Ascending aorta (tissue), 2 donors: ENCODE measurements at regions not wholly inside any gene's neighbourhood (a gene's known extent, or its start where the extent isn't known, plus 50 kb on each side); places are given as distances from the start of the nearest gene placed in this dataset.
"Not testable (repeated sequence)": the region's sequence is repeated elsewhere in the genome, so short reads cannot be mapped to it uniquely, and the experiment has no call there.

ENCODE experiments used
- DNase-seq, 2 donors: peaks; one replicate each; pipeline ENCODE4 v3.0.0-alpha.2; 2019; ENCODE audit warnings: low spot score in 2 of 2
- H3K27ac ChIP-seq, 2 donors: fragments of 200-600 bp; sonication (generic); one replicate each; pipeline ENCODE4 v1.5.1; 2016 to 2017; ENCODE audit warnings: mild to moderate bottlenecking in 1 of 2
- H3K27me3 ChIP-seq: fragments of 200-600 bp; sonication (generic); one replicate; pipeline ENCODE4 v1.5.1; 2017
- H3K36me3 ChIP-seq, 2 donors: fragments of 200-600 bp; sonication (generic); one replicate each; pipeline ENCODE4 v1.5.1; 2016
- H3K4me1 ChIP-seq, 2 donors: fragments of 200-600 bp; sonication (generic); one replicate each; pipeline ENCODE4 v1.5.1; 2016 to 2017; ENCODE audit warnings: mild to moderate bottlenecking in 1 of 2
- H3K4me3 ChIP-seq, 2 donors: fragments of 200-600 bp; sonication (generic); one replicate each; pipeline ENCODE4 v1.5.1; 2016 to 2017; ENCODE audit warnings: mild to moderate bottlenecking in 1 of 2
- H3K9me3 ChIP-seq, 2 donors: fragments of 200-600 bp; sonication (generic); one replicate each; pipeline ENCODE4 v1.5.1; 2016
- intact Hi-C: fragments of 100-400 bp; cut with DNase I; formaldehyde crosslinking; loops from one replicate; pipeline ENCODE4 v1.15.1; 2023
- TF ChIP-seq, protein P1 (sequence below), 3 experiments: fragments of 200-600 bp in 2 of 3; fragments of 450-650 bp in 1 of 3; sonication (generic) in 2 of 3; IDR thresholded peaks; one replicate each; pipeline ENCODE4 v1.5.1; 2016 to 2019; ENCODE audit warnings: antibody characterized with exemption in 3 of 3, mild to moderate bottlenecking in 1 of 3, moderate library complexity in 1 of 3

DNA sequence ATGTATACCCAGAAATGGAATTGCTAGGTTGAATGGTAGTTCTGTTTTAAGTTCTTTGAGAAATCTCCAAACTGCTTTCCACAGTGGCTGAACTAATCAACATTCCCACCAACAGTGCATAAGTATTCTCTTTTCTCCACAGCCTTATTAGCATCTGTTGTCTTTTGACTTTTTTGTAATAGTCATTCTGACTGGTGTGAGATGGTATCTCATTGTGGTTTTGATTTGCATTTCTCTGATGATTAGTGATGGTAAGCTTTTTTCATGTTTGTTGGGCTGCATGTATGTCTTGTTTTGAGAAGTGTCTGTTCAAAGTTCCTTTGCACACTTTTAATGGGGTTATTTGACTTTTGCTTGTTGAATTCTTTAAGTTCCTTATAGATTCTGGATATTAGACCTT, 52.4 kb upstream of the EHHADH start:
- H3K36me3 ChIP-seq, intact Hi-C loops, H3K27ac ChIP-seq, H3K4me3 ChIP-seq, H3K27me3 ChIP-seq, H3K4me1 ChIP-seq, DNase-seq: not testable (repeated sequence)
- peaks cover 5 to 15% of the 10 kb centered on the region in 2 donors for H3K9me3 ChIP-seq

DNA sequence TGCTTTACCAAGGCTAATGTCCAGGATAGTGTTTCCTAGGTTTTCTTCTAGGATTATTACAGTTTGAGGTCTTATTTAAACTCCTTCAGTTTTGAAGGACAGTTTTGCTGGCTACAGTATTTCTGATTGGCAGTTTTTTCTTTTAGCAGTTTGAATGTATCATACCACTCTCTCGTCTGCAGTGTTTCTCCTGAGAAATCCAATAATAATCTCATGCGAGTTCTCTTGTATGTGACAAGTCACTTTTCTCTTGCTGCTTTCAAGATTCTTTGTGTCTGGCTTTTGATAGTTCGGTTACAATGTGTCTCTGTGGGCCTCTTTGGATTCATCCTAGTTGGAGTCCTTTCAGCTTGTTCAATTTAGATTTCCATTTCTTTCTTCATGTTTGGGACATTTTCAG, 53.0 kb upstream of the EHHADH start:
- no peaks in the 10 kb centered on the region for H3K4me1 ChIP-seq
- H3K36me3 ChIP-seq = peaks cover 4 to 8% of the 10 kb centered on the region in 2 donors
- no peak overlapping the region for H3K27ac ChIP-seq
- DNase-seq = no peak
- H3K27me3 ChIP-seq = no peaks in the 10 kb centered on the region
- H3K4me3 ChIP-seq = no peak overlapping the region
- peaks cover 5 to 15% of the 10 kb centered on the region in 2 donors for H3K9me3 ChIP-seq
- intact Hi-C loops = no loop called here
- TF ChIP-seq, protein P1, sequence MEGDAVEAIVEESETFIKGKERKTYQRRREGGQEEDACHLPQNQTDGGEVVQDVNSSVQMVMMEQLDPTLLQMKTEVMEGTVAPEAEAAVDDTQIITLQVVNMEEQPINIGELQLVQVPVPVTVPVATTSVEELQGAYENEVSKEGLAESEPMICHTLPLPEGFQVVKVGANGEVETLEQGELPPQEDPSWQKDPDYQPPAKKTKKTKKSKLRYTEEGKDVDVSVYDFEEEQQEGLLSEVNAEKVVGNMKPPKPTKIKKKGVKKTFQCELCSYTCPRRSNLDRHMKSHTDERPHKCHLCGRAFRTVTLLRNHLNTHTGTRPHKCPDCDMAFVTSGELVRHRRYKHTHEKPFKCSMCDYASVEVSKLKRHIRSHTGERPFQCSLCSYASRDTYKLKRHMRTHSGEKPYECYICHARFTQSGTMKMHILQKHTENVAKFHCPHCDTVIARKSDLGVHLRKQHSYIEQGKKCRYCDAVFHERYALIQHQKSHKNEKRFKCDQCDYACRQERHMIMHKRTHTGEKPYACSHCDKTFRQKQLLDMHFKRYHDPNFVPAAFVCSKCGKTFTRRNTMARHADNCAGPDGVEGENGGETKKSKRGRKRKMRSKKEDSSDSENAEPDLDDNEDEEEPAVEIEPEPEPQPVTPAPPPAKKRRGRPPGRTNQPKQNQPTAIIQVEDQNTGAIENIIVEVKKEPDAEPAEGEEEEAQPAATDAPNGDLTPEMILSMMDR (IDR thresholded peaks at IDR 0.05) = no peak

DNA sequence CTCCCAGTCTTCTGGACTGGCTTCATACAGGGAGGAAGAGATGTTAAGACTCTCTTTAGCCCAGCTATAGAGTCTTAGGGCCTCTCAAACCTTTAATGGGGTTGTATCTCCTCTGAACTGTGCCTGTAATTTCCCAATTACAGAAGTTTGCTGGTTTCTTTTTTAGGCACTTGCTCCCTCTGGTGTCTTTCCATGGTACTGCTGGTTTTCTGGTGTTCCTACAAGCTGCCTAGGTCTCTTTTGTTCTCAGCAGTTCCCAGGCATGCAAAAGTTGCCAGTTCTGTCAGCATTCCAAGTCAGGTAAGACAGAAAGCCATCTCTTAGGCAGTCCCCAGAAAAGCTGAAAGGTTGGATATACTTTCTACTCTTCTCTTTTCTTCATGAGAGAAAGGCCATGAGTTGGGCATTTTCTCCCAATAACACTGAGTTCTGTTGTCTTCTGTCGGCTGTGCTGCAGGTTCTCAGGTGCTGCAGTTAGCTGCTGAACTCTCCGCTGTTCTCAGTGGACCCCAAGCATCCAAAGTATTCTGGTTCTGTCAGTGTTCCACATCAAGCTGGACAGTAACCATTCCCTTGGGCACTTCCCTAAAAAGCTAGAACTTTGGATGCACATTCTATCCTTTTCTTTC, 54.4 kb upstream of the EHHADH start:
- no peak overlapping the region for H3K4me3 ChIP-seq
- no peak for DNase-seq
- H3K4me1 ChIP-seq = no peaks in the 10 kb centered on the region
- no peaks in the 10 kb centered on the region for H3K27me3 ChIP-seq
- H3K27ac ChIP-seq = no peak overlapping the region
- TF ChIP-seq, protein P1 (IDR thresholded peaks at IDR 0.05) = peak in 1 of 3 experiments; percentile 36
- peaks cover 5 to 15% of the 10 kb centered on the region in 2 donors for H3K9me3 ChIP-seq
- H3K36me3 ChIP-seq = peaks cover 4 to 8% of the 10 kb centered on the region in 2 donors
- intact Hi-C loops = no loop called here

DNA sequence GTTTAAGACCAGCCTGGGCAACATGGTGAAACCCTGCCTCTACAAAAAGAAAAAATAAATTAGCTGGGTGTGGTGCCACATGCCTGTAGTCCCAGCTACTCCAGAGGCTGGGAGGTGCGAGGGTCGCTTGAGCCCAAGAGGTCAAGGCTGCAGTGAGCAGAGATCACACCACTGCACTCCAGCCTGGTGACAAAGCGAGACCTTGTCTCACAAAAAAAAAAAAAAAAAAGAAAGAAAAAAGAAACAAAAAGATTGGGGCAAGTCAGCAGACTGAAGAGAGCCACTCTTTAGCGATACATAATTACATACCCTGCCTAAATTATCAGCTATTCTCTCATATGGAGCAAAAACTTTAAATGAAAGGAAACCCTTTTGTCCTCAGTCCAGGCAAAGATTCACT, 53.6 kb upstream of the MAP3K13 start:
- intact Hi-C loops = no loop called here
- Histone ChIP-seq H3K9me3 (peaks cover 5 to 15% of the 10 kb centered on the region in 2 donors), H3K36me3 (peaks cover 4 to 8% of the 10 kb centered on the region in 2 donors), H3K4me3 (no peak overlapping the region), H3K27me3 (no peaks in the 10 kb centered on the region), H3K4me1 (no peaks in the 10 kb centered on the region), H3K27ac (no peak overlapping the region)
- no peak for DNase-seq
- TF ChIP-seq, protein P1 (IDR thresholded peaks at IDR 0.05) = no peak

DNA sequence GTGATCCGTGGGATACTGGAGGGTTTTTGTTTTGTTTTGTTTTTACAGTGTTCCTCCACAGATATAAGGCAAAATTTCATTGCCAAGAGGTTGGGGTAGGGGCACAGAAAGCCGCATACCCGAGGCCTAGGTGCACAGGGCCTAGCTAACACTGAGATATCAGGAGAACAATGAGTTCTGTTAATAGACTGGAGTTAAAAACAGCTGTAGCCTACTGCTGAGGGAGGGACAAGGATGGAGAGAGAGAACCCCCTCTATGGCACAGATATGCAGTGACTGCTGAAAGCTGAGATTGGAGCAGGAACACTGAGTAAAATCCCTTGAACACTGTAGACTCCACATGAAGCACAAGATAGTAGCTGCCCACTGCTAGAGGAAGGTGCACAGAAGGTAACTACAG, 53.1 kb upstream of the MAP3K13 start:
- peaks cover 4 to 8% of the 10 kb centered on the region in 2 donors for H3K36me3 ChIP-seq
- no peaks in the 10 kb centered on the region for H3K27me3 ChIP-seq
- H3K27ac ChIP-seq = no peak overlapping the region
- TF ChIP-seq, protein P1 (IDR thresholded peaks at IDR 0.05) = no peak
- intact Hi-C loops = no loop called here
- peaks cover 5 to 15% of the 10 kb centered on the region in 2 donors for H3K9me3 ChIP-seq
- H3K4me1 ChIP-seq = no peaks in the 10 kb centered on the region
- no peak for DNase-seq
- no peak overlapping the region for H3K4me3 ChIP-seq

DNA sequence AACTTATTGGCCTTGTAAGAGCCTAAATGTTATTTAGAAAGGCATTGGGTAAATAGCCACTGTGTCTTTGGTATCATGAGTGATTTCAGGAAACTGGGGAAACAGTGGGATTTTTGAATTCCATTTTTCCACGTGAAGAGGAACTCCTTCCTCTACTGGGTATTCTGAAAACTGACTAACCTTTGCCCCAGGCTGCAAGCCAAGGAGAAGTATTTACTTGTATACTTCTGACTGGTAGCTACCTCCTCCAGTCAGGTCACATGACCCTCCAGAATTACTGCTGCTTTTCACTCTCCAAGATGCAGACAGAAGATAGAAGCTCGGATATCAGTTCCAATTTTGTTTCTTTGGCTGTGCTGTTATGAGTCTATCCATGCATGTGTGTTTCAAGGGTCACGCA, 50.9 kb upstream of the MAP3K13 start:
- Histone ChIP-seq H3K27me3 (no peaks in the 10 kb centered on the region), H3K27ac (no peak overlapping the region), H3K4me3 (no peak overlapping the region), H3K36me3 (peaks cover 0 to 8% of the 10 kb centered on the region in 2 donors), H3K9me3 (peaks cover under 1 to 15% of the 10 kb centered on the region in 2 donors), H3K4me1 (no peaks in the 10 kb centered on the region)
- DNase-seq = no peak
- TF ChIP-seq, protein P1 (IDR thresholded peaks at IDR 0.05) = no peak
- intact Hi-C loops = no loop called here
